ENCODE measurements at regions not wholly inside any gene's neighbourhood (a gene's known extent, or its start where the extent isn't known, plus 50 kb on each side); places are given as distances from the start of the nearest gene placed in this dataset.

DNA sequence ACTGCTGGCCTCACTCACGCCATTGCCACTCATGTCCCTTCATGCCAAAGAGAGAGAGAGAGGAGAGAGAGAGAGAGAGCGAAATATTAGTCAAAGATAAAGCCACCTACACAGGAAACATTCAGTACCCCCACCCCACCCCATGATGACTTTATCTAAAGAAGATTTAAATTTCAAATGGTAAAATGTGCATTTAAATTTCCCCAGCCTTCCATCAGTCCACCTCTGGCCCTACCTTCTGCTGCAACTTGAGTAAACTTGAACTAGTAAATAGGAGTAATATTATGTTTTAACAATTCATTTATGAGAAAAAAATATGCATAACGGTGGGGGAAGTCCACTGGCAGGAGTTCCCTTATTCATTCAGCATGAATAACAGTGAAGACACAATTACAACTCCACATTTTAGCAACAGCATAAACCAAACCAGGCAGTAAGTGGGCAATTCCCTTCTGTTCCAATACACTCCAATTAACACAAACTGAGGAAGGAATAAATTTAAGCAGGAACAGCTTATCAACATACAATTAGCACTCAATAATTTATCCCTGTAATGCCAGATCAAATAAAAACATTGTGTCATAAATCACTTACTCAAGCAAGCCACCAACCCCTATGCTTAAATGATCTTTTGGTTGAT lies 264.2 kb downstream of the LNPK start:
- TF ChIP-seq TEAD4 (IDR thresholded peaks at IDR 0.05) = no peak
- TF ChIP-seq, protein P1, sequence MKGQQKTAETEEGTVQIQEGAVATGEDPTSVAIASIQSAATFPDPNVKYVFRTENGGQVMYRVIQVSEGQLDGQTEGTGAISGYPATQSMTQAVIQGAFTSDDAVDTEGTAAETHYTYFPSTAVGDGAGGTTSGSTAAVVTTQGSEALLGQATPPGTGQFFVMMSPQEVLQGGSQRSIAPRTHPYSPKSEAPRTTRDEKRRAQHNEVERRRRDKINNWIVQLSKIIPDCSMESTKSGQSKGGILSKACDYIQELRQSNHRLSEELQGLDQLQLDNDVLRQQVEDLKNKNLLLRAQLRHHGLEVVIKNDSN (IDR thresholded peaks at IDR 0.05) = no peak
- no peak for TF ChIP-seq YY1 (IDR thresholded peaks at IDR 0.05; ENCODE audit: low read depth)
- TF ChIP-seq NFIC (IDR thresholded peaks at IDR 0.05) = no peak
- TF ChIP-seq MAX (IDR thresholded peaks at IDR 0.05) = no peak
- no peak for TF ChIP-seq FOXM1 (IDR thresholded peaks at IDR 0.05; ENCODE audit: borderline replicate concordance, low read depth)

- TF ChIP-seq FOXM1 (IDR thresholded peaks at IDR 0.05; ENCODE audit: borderline replicate concordance, low read depth) (no peak), CEBPB (IDR thresholded peaks at IDR 0.05) (no peak), RAD21 (IDR thresholded peaks at IDR 0.05; ENCODE audit: low read depth) (no peak), NFIC (IDR thresholded peaks at IDR 0.05) (no peak), EGR1 (IDR thresholded peaks at IDR 0.05) (no peak), ZBTB7A (IDR thresholded peaks at IDR 0.05; ENCODE audit: low read depth) (no peak), MAX (IDR thresholded peaks at IDR 0.05) (no peak), TAF1 (IDR thresholded peaks at IDR 0.05; ENCODE audit: low read depth) (no peak)
- TF ChIP-seq, protein P2, sequence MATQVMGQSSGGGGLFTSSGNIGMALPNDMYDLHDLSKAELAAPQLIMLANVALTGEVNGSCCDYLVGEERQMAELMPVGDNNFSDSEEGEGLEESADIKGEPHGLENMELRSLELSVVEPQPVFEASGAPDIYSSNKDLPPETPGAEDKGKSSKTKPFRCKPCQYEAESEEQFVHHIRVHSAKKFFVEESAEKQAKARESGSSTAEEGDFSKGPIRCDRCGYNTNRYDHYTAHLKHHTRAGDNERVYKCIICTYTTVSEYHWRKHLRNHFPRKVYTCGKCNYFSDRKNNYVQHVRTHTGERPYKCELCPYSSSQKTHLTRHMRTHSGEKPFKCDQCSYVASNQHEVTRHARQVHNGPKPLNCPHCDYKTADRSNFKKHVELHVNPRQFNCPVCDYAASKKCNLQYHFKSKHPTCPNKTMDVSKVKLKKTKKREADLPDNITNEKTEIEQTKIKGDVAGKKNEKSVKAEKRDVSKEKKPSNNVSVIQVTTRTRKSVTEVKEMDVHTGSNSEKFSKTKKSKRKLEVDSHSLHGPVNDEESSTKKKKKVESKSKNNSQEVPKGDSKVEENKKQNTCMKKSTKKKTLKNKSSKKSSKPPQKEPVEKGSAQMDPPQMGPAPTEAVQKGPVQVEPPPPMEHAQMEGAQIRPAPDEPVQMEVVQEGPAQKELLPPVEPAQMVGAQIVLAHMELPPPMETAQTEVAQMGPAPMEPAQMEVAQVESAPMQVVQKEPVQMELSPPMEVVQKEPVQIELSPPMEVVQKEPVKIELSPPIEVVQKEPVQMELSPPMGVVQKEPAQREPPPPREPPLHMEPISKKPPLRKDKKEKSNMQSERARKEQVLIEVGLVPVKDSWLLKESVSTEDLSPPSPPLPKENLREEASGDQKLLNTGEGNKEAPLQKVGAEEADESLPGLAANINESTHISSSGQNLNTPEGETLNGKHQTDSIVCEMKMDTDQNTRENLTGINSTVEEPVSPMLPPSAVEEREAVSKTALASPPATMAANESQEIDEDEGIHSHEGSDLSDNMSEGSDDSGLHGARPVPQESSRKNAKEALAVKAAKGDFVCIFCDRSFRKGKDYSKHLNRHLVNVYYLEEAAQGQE (IDR thresholded peaks at IDR 0.05; ENCODE audit: low read depth) = no peak
Measured at GRCh38 chr2:175734686-175735085, 267.4 kb downstream of the LNPK start.

- TF ChIP-seq TAF1 (IDR thresholded peaks at IDR 0.05; ENCODE audit: low read depth) (no peak), TCF12 (IDR thresholded peaks at IDR 0.05; ENCODE audit: low read depth) (no peak), ZBTB7A (IDR thresholded peaks at IDR 0.05; ENCODE audit: low read depth) (no peak), NFIC (IDR thresholded peaks at IDR 0.05) (no peak), EP300 (IDR thresholded peaks at IDR 0.05; ENCODE audit: borderline replicate concordance) (no peak), CREB1 (IDR thresholded peaks at IDR 0.05; ENCODE audit: low read depth) (no peak), CEBPB (IDR thresholded peaks at IDR 0.05) (no peak), EGR1 (IDR thresholded peaks at IDR 0.05) (no peak), MAX (IDR thresholded peaks at IDR 0.05) (no peak), TEAD4 (IDR thresholded peaks at IDR 0.05) (no peak), YY1 (IDR thresholded peaks at IDR 0.05; ENCODE audit: low read depth) (no peak), RAD21 (IDR thresholded peaks at IDR 0.05; ENCODE audit: low read depth) (no peak), FOXM1 (IDR thresholded peaks at IDR 0.05; ENCODE audit: borderline replicate concordance, low read depth) (no peak)
- TF ChIP-seq, protein P2 (IDR thresholded peaks at IDR 0.05; ENCODE audit: low read depth) = no peak
- TF ChIP-seq, protein P1 (IDR thresholded peaks at IDR 0.05) = no peak
Measured at GRCh38 chr2:175732531-175732930, 269.5 kb downstream of the LNPK start.

GRCh38 chr2:175730050-175730449 lies 272.0 kb downstream of the LNPK start:
- no peak for TF ChIP-seq FOXM1 (IDR thresholded peaks at IDR 0.05; ENCODE audit: borderline replicate concordance, low read depth)
- no peak for TF ChIP-seq RAD21 (IDR thresholded peaks at IDR 0.05; ENCODE audit: low read depth)
- TF ChIP-seq, protein P2 (IDR thresholded peaks at IDR 0.05; ENCODE audit: low read depth) = no peak
- TF ChIP-seq TCF12 (IDR thresholded peaks at IDR 0.05; ENCODE audit: low read depth) = no peak
- TF ChIP-seq, protein P1 (IDR thresholded peaks at IDR 0.05) = no peak
- TF ChIP-seq TAF1 (IDR thresholded peaks at IDR 0.05; ENCODE audit: low read depth) = no peak
- TF ChIP-seq NFIC (IDR thresholded peaks at IDR 0.05) = no peak
